IMR-90 (cell line): ENCODE measurements at regions not wholly inside any gene's neighbourhood (a gene's known extent, or its start where the extent isn't known, plus 50 kb on each side); places are given as distances from the start of the nearest gene placed in this dataset.

Experiments used
- ATAC-seq: fragments of 200-7000 bp; cut with Tn5 transposase; 2 replicates; pipeline ENCODE4 v1.9.1; 2020; ENCODE audit warnings: low read depth, mild to moderate bottlenecking, moderate library complexity
- BruUV-seq: library from RNA; stranded (reverse); fragments of 400-500 nt; replicated peaks from 2 replicates; lab custom pipeline; 2021; lab: Mats Ljungman, UMichigan
- CTCF ChIA-PET: fragments of 300-600 bp; formaldehyde crosslinking; extraction: SDS; loops from one replicate; lab custom pipeline; 2021; ENCODE audit warnings: antibody characterized with exemption; lab: Yijun Ruan, JAX
- POLR2A ChIA-PET: fragments of 300-600 bp; sonication (Branson Sonifier 250); formaldehyde crosslinking; loops from one replicate; lab custom pipeline; 2022; ENCODE audit warnings: antibody characterized with exemption; ENCODE audit not compliant: unreplicated experiment; lab: Charles Lee
- DNase-seq: peaks from one replicate; pipeline ENCODE4 v3.0.0; 2013
- H2AFZ ChIP-seq: replicated peaks from 2 replicates; pipeline ENCODE3; 2013; ENCODE audit warnings: low read length, mild to moderate bottlenecking; ENCODE audit not compliant: poor library complexity
- H2AK5ac ChIP-seq: 2 replicates; pipeline ENCODE4 v1.6.1; 2013; ENCODE audit warnings: low read depth, low read length, inconsistent platforms
- H2AK9ac ChIP-seq: replicated peaks from 2 replicates; pipeline ENCODE3; 2013; ENCODE audit warnings: mild to moderate bottlenecking, low read depth, low read length, moderate library complexity; ENCODE audit not compliant: poor library complexity
- H2BK120ac ChIP-seq: 2 replicates; pipeline ENCODE4 v1.6.1; 2013; ENCODE audit warnings: low read depth, low read length, inconsistent platforms
- H2BK15ac ChIP-seq: 3 replicates; pipeline ENCODE4 v1.6.1; 2013; ENCODE audit warnings: low read depth, low read length, inconsistent platforms
- H2BK20ac ChIP-seq: 2 replicates; pipeline ENCODE4 v1.6.1; 2013; ENCODE audit warnings: low read depth, mild to moderate bottlenecking, inconsistent platforms, low read length, moderate library complexity
- H2BK5ac ChIP-seq: 2 replicates; pipeline ENCODE4 v1.6.1; 2013; ENCODE audit warnings: mild to moderate bottlenecking, low read depth, low read length, inconsistent platforms; ENCODE audit not compliant: poor library complexity, severe bottlenecking
- H3K14ac ChIP-seq: replicated peaks from 2 replicates; pipeline ENCODE4 v1.6.1; 2013; ENCODE audit warnings: low read depth, low read length, inconsistent platforms
- H3K18ac ChIP-seq: 2 replicates; pipeline ENCODE4 v1.6.1; 2013; ENCODE audit warnings: low read depth, low read length, control low read depth
- H3K23ac ChIP-seq: 2 replicates; pipeline ENCODE4 v1.6.1; 2013; ENCODE audit warnings: low read depth, low read length, inconsistent platforms
- H3K27ac ChIP-seq: 2 replicates; pipeline ENCODE4 v1.5.1; 2013; ENCODE audit warnings: mild to moderate bottlenecking, control low read depth, low read length; ENCODE audit not compliant: insufficient read depth
- H3K27me3 ChIP-seq: 2 replicates; pipeline ENCODE4 v1.6.1; 2013; ENCODE audit warnings: low read length; ENCODE audit not compliant: control insufficient read depth, insufficient read depth
- H3K36me3 ChIP-seq: 2 replicates; pipeline ENCODE4 v1.6.1; 2013; ENCODE audit warnings: low read length, mixed read lengths; ENCODE audit not compliant: control insufficient read depth, insufficient read depth
- H3K4ac ChIP-seq: 2 replicates; pipeline ENCODE4 v1.6.1; 2013; ENCODE audit warnings: low read depth, low read length, inconsistent platforms
- H3K4me1 ChIP-seq: 2 replicates; pipeline ENCODE4 v1.6.1; 2013; ENCODE audit warnings: low read length, mixed read lengths; ENCODE audit not compliant: control insufficient read depth, insufficient read depth
- H3K4me2 ChIP-seq: 2 replicates; pipeline ENCODE4 v1.6.1; 2013; ENCODE audit warnings: low read depth, mild to moderate bottlenecking, control low read depth, low read length, moderate library complexity
- H3K4me3 ChIP-seq: 2 replicates; pipeline ENCODE4 v1.5.1; 2013; ENCODE audit warnings: low read depth, mild to moderate bottlenecking, control low read depth, low read length, moderate library complexity; ENCODE audit not compliant: insufficient read depth
- H3K56ac ChIP-seq: 2 replicates; pipeline ENCODE4 v1.6.1; 2013; ENCODE audit warnings: low read length, inconsistent platforms; ENCODE audit not compliant: insufficient read depth; ENCODE audit errors: extremely low read depth
- H3K79me1 ChIP-seq, 2 experiments: 2 replicates each; pipeline ENCODE4 v1.6.1; 2013; ENCODE audit warnings: low read length in 2 of 2, inconsistent platforms in 1 of 2, low read depth in 1 of 2
- H3K9ac ChIP-seq: 2 replicates; pipeline ENCODE4 v1.6.1; 2013; ENCODE audit warnings: low read depth, low read length, control low read depth
- H3K9me1 ChIP-seq: 2 replicates; pipeline ENCODE4 v1.6.1; 2013; ENCODE audit warnings: low read length, inconsistent platforms; ENCODE audit not compliant: insufficient read depth
- H3K9me3 ChIP-seq: 2 replicates; pipeline ENCODE4 v1.6.1; 2013; ENCODE audit warnings: low read length; ENCODE audit not compliant: control insufficient read depth, insufficient read depth
- H4K20me1 ChIP-seq: 2 replicates; pipeline ENCODE4 v1.6.1; 2013; ENCODE audit warnings: low read length, inconsistent platforms; ENCODE audit not compliant: insufficient read depth
- H4K5ac ChIP-seq: 2 replicates; pipeline ENCODE4 v1.6.1; 2013; ENCODE audit warnings: mild to moderate bottlenecking, low read depth, low read length, control low read depth
- H4K8ac ChIP-seq, 2 experiments: 2 replicates each; pipeline ENCODE4 v1.6.1; 2013; ENCODE audit warnings: low read depth in 2 of 2, low read length in 2 of 2, control low read depth in 1 of 2, inconsistent platforms in 1 of 2
- H4K91ac ChIP-seq: 2 replicates; pipeline ENCODE4 v1.6.1; 2013; ENCODE audit warnings: low read depth, low read length, inconsistent platforms; ENCODE audit not compliant: insufficient read depth
- FOS ChIP-seq: fragments of 150-350 bp; IDR thresholded peaks from 2 replicates; pipeline ENCODE4 v1.6.1; 2016; ENCODE audit warnings: low read depth, low read length
- WGBS, 2 experiments: methylation state at CpG; one replicate each; pipeline versions ENCODE4 v1.1.5 to v1.1.7; 2013; ENCODE audit warnings: missing lambda C conversion rate in 2 of 2; ENCODE audit not compliant: insufficient read length in 1 of 2; ENCODE audit errors: extremely low coverage in 2 of 2; 5-methylcytosine and 5-hydroxymethylcytosine counted together
- dilution Hi-C: fragments of 300-500 bp; cut with HindIII; formaldehyde crosslinking; loops from one replicate; pipeline ENCODE4 v1.14.3; 2018; ENCODE audit warnings: low sequenced_read_pairs; ENCODE audit not compliant: unreplicated experiment
- in situ Hi-C: fragments of 300-500 bp; cut with MboI; formaldehyde crosslinking; loops from 3 replicates; pipeline ENCODE4 v1.14.3; 2019; ENCODE audit warnings: low sequenced_read_pairs, inconsistent platforms, mixed read lengths
- intact Hi-C: fragments of 100-400 bp; cut with micrococcal nuclease; formaldehyde crosslinking; loops from 2 replicates; pipeline ENCODE4 v1.10.0; 2022

DNA sequence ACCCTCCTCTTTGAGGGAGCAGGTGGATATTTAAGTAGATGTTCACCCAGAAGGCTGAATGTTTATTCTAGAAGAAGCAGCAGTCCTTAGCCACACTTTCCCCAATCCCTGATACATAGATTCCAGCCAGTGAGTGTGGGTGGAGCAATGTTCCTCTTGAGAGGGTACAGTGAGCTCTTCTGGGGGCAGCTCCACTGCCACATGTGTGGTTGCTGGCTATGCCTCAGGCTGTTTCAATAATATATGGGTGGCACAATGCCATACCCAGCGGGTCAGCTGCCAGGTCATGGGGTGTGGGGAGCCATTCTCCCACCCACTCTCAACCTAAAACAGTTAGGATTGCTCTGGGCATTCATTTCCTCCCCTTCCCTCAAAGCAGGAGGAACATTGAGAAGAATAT lies 61.6 kb upstream of the DAB2 start:
- Histone ChIP-seq H2AK5ac (no peak overlapping the region), H2AK9ac (no peak overlapping the region), H3K79me1 (no peaks in the 10 kb centered on the region), H3K27ac (no peak overlapping the region), H3K9me1 (no peaks in the 10 kb centered on the region), H2BK20ac (no peak overlapping the region), H4K8ac (no peak overlapping the region), H3K9ac (no peak overlapping the region), H3K23ac (no peak overlapping the region), H3K27me3 (no peaks in the 10 kb centered on the region), H2BK5ac (no peak overlapping the region), H3K9me3 (peaks cover 6% of the 10 kb centered on the region), H3K56ac (no peak overlapping the region), H4K20me1 (no peaks in the 10 kb centered on the region), H3K14ac (no peak overlapping the region), H3K4me3 (no peak overlapping the region), H3K18ac (no peak overlapping the region), H4K91ac (no peak overlapping the region), H2AFZ (peak overlapping the region; percentile 33), H3K36me3 (no peaks in the 10 kb centered on the region), H3K4ac (no peak overlapping the region), H4K5ac (no peak overlapping the region), H2BK15ac (no peak overlapping the region), H3K4me1 (no peaks in the 10 kb centered on the region; the same call in 1 of the 2 replicates), H3K4me2 (no peak overlapping the region), H2BK120ac (no peak overlapping the region)
- dilution Hi-C loops (no loop called here), in situ Hi-C loops (no loop called here), intact Hi-C loops (no loop called here)
- ATAC-seq (no peak), DNase-seq (no peak)
- no peak for TF ChIP-seq FOS
- POLR2A ChIA-PET = no interaction called here
- CTCF ChIA-PET = no interaction called here
- no CpG with 5 or more reads among the region's 1 CpG for WGBS, 2 experiments
- BruUV-seq = no TSS peak
